HG03196 (cell line): ENCODE measurements at regions not wholly inside any gene's neighbourhood (a gene's known extent, or its start where the extent isn't known, plus 50 kb on each side); places are given as distances from the start of the nearest gene placed in this dataset.
A peak's percentile ranks its signal among the peaks of the same experiment; 100 is the strongest.
"Not testable (repeated sequence)": the region's sequence is repeated elsewhere in the genome, so short reads cannot be mapped to it uniquely, and the experiment has no call there.

Experiments used
- ATAC-seq: cut with Tn5 transposase; IDR thresholded peaks from one replicate; pipeline ENCODE4 v1.9.1; 2021; ENCODE audit not compliant: unreplicated experiment

GRCh38 chr7:16267953-16268820, 153.2 kb downstream of the CRPPA start:
- no peak for ATAC-seq

- no peak for ATAC-seq
These were observed 154.5 kb downstream of the CRPPA start for GRCh38 chr7:16266877-16267276.

- not testable (repeated sequence) for ATAC-seq
These were observed 154.9 kb downstream of the CRPPA start for GRCh38 chr7:16266470-16266869.

- ATAC-seq, result no peak
These were observed 155.4 kb downstream of the CRPPA start for GRCh38 chr7:16265863-16266458.

GRCh38 chr7:16264823-16265804, 156.2 kb downstream of the CRPPA start:
- ATAC-seq, result no peak

- no peak for ATAC-seq
These were observed 157.1 kb downstream of the CRPPA start for GRCh38 chr7:16264036-16264819.

GRCh38 chr7:16263377-16263776, 158.0 kb downstream of the CRPPA start:
- not testable (repeated sequence) for ATAC-seq

GRCh38 chr7:16261654-16262053, 159.7 kb downstream of the CRPPA start:
- no peak for ATAC-seq

- ATAC-seq, result no peak
These were observed 160.2 kb downstream of the CRPPA start for GRCh38 chr7:16261100-16261499.

GRCh38 chr7:16260236-16260728, 161.1 kb downstream of the CRPPA start:
- peak; percentile 86 for ATAC-seq

GRCh38 chr7:16256419-16256818, 164.9 kb downstream of the CRPPA start:
- ATAC-seq, result not testable (repeated sequence)

- not testable (repeated sequence) for ATAC-seq
These were observed 165.4 kb downstream of the CRPPA start for GRCh38 chr7:16255952-16256351.

GRCh38 chr7:16250655-16251054, 170.7 kb downstream of the CRPPA start:
- not testable (repeated sequence) for ATAC-seq

- not testable (repeated sequence) for ATAC-seq
These were observed 172.1 kb downstream of the CRPPA start for GRCh38 chr7:16249204-16249603.

GRCh38 chr7:16248556-16248955, 172.8 kb downstream of the CRPPA start:
- ATAC-seq, result not testable (repeated sequence)

- no peak for ATAC-seq
These were observed 176.9 kb downstream of the CRPPA start for GRCh38 chr7:16244469-16244868.

GRCh38 chr7:16242920-16243319, 178.4 kb downstream of the CRPPA start:
- ATAC-seq, result no peak

GRCh38 chr7:16241017-16241416, 180.3 kb downstream of the CRPPA start:
- no peak for ATAC-seq

GRCh38 chr7:16236381-16236780, 185.0 kb downstream of the CRPPA start:
- no peak for ATAC-seq
